ENCODE measurements at regions not wholly inside any gene's neighbourhood (a gene's known extent, or its start where the extent isn't known, plus 50 kb on each side); places are given as distances from the start of the nearest gene placed in this dataset. TPM values are rescaled to one million over a fixed set of nuclear protein-coding genes. Genes with fewer than 3 reads are reported as not detected.

DNA sequence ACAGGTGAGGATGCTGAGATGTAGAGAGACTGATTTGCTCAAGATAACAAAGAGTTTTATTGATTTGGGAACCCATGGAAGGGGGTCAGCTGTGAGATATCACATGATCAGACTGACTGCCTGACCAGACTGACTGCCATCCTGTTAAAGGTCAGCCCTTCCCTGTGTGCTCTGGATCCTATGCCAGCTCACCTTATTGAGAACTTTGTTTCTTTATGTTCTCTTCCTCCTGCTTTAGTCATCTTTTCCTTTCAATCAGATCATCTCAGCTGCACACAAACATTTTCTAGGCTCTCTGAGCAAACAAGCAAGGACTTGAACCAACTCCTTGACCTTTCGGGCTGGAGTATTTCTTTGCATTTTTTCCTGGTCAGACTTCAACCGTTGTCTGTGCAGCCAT is 50.0 kb upstream of the MTPN start:
- H3K79me1 ChIP-seq (ENCODE audit: low read depth in 1 of 2, low read length in 2 of 2), result no peaks in the 10 kb centered on the region
- ChIA-PET CTCF (no interaction called here), POLR2A (ENCODE audit: unreplicated experiment) (no interaction called here)
- TF ChIP-seq, protein P1, sequence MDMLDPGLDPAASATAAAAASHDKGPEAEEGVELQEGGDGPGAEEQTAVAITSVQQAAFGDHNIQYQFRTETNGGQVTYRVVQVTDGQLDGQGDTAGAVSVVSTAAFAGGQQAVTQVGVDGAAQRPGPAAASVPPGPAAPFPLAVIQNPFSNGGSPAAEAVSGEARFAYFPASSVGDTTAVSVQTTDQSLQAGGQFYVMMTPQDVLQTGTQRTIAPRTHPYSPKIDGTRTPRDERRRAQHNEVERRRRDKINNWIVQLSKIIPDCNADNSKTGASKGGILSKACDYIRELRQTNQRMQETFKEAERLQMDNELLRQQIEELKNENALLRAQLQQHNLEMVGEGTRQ (IDR thresholded peaks at IDR 0.05; ENCODE audit: low read depth, low read length), result no peak
- TF ChIP-seq CEBPB (IDR thresholded peaks at IDR 0.05; ENCODE audit: low read depth, low read length) (no peak), FOS (IDR thresholded peaks at IDR 0.05; ENCODE audit: low read depth, low read length) (no peak), MAZ (IDR thresholded peaks at IDR 0.05; ENCODE audit: borderline replicate concordance, low read depth, low read length) (no peak)
- no peak overlapping the region for H4K91ac ChIP-seq (ENCODE audit: insufficient read depth, low read depth, low read length)
- H2AFZ ChIP-seq (replicated peaks; ENCODE audit: low read length, poor library complexity), result no peak overlapping the region
- H3K27me3 ChIP-seq (ENCODE audit: control insufficient read depth, insufficient read depth, low read length), result peaks cover 2% of the 10 kb centered on the region; the same call in 1 of the 2 replicates
- H3K9ac ChIP-seq (ENCODE audit: low read depth, low read length), result no peak overlapping the region
- H3K4me2 ChIP-seq (ENCODE audit: low read depth, low read length), result no peak overlapping the region
- H3K9me3 ChIP-seq (ENCODE audit: control insufficient read depth, insufficient read depth, low read length), result no peaks in the 10 kb centered on the region
- H2BK120ac ChIP-seq (ENCODE audit: low read depth, low read length), result no peak overlapping the region
- DNase-seq, result no peak
- intact Hi-C loops (cut with micrococcal nuclease) (no loop called here), dilution Hi-C loops (cut with HindIII; ENCODE audit: low sequenced_read_pairs, unreplicated experiment) (no loop called here), in situ Hi-C loops (cut with MboI; ENCODE audit: low sequenced_read_pairs) (no loop called here)
- no peak overlapping the region for H3K4me3 ChIP-seq (ENCODE audit: insufficient read depth, low read depth, low read length)
- no peak for ATAC-seq (ENCODE audit: low read depth)
- no TSS peak for BruUV-seq (replicated peaks)
- WGBS, 2 experiments (ENCODE audit: extremely low coverage in 2 of 2, insufficient read length in 1 of 2), result no CpG with 5 or more reads among the region's 2 CpGs
- no peak overlapping the region for H2AK5ac ChIP-seq (ENCODE audit: low read depth, low read length)
- H3K36me3 ChIP-seq (ENCODE audit: control insufficient read depth, insufficient read depth, low read length), result no peaks in the 10 kb centered on the region
- H3K4ac ChIP-seq (ENCODE audit: low read depth, low read length), result no peak overlapping the region
- H2BK15ac ChIP-seq (ENCODE audit: low read depth, low read length), result no peak overlapping the region
- no peak overlapping the region for H3K23ac ChIP-seq (ENCODE audit: low read depth, low read length)
- no peaks in the 10 kb centered on the region for H3K9me1 ChIP-seq (ENCODE audit: insufficient read depth, low read length)
- H2AK9ac ChIP-seq (replicated peaks; ENCODE audit: low read depth, low read length, poor library complexity), result no peak overlapping the region
- no peak overlapping the region for H3K18ac ChIP-seq (ENCODE audit: low read depth, low read length)
- H2BK5ac ChIP-seq (ENCODE audit: low read depth, low read length, poor library complexity, severe bottlenecking), result no peak overlapping the region
- H2BK20ac ChIP-seq (ENCODE audit: low read depth, low read length), result no peak overlapping the region
- H3K4me1 ChIP-seq (ENCODE audit: control insufficient read depth, insufficient read depth, low read length), result no peaks in the 10 kb centered on the region
- H4K5ac ChIP-seq (ENCODE audit: low read depth, low read length), result no peak overlapping the region
- no peak overlapping the region for H3K14ac ChIP-seq (replicated peaks; ENCODE audit: low read depth, low read length)
- H3K27ac ChIP-seq (ENCODE audit: insufficient read depth, low read length), result no peak overlapping the region
- no peak overlapping the region for H4K8ac ChIP-seq (ENCODE audit: low read depth in 2 of 2, low read length in 2 of 2)
- H3K56ac ChIP-seq (ENCODE audit: extremely low read depth, insufficient read depth, low read length), result no peak overlapping the region
- no peaks in the 10 kb centered on the region for H4K20me1 ChIP-seq (ENCODE audit: insufficient read depth, low read length)

Small RNA genes lying in the stretch of these regions (microRNA-seq; reads per million reads assigned to microRNA genes)
- not detected for gene RF00019 (ENCODE audit: insufficient read depth, insufficient read length)

Small RNA genes lying in the stretch of these regions (small RNA-seq; reads per million reads assigned to genes)
- gene RF00019, result 0 reads per million in 5 experiments
